GM19351 (cell line): ENCODE measurements at regions not wholly inside any gene's neighbourhood (a gene's known extent, or its start where the extent isn't known, plus 50 kb on each side); places are given as distances from the start of the nearest gene placed in this dataset.
"Not testable (repeated sequence)": the region's sequence is repeated elsewhere in the genome, so short reads cannot be mapped to it uniquely, and the experiment has no call there.

Experiments
- ATAC-seq: cut with Tn5 transposase; IDR thresholded peaks from one replicate; pipeline ENCODE4 v1.9.1; 2021; ENCODE audit warnings: mild to moderate bottlenecking, moderate library complexity; ENCODE audit not compliant: unreplicated experiment

DNA sequence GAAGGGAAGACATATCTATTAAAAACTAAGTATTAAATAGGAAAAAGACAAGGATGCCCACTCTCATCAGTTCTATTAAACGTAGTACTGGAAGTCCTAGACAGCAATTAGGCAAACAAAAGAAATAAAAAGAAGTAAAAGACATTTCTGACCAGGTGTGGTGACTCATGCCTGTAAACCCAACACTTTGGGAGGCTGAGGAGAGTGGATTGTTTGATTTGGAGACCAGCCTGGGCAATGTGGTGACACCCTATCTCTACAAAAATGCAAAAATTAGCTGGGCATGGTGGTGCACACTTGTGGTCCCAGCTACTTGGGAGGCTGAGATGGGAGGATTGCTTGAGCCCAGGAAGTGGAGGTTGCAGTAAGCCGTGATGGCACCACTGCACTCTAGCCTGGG is 1071.8 kb downstream of the FAT4 start:
- no peak for ATAC-seq

DNA sequence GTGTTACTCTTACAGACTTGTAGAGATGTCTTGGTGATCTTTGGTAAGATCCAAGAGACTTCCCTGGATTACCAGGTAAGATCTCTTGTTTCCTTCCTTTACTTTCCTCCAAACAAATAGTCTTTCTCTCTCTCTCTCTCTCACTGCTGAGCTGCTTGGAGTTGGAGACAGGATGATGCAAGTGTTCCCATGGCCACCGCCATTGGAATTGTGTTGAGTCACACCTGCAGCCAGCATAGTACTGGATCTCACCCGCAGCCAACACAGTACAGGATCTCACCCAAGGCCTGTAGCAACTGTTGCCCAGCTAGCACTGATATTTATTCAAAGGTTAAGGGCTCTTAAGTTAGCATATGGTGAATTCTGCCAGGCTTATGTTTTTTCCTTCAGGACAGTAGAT is 1080.9 kb downstream of the FAT4 start:
- no peak for ATAC-seq

DNA sequence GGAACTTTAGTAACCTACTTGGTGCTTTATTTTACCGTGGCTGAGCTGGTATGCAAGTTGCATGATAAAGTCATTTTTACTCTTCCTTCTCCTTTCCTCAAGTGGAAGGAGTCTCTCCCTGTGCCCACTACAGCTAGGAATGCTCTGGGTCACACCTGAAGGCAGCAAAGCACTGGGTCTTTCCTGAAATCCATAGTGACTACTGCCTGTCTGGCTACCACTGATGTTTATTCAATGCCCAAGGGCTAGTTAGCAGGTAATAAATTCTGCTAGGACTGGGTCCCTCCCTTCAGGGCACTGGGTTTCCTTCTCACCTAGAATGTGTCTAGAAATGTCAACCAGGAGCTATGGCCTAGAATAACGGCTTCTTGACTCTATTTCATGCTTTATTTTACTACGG is 1081.4 kb downstream of the FAT4 start:
- ATAC-seq, result no peak

DNA sequence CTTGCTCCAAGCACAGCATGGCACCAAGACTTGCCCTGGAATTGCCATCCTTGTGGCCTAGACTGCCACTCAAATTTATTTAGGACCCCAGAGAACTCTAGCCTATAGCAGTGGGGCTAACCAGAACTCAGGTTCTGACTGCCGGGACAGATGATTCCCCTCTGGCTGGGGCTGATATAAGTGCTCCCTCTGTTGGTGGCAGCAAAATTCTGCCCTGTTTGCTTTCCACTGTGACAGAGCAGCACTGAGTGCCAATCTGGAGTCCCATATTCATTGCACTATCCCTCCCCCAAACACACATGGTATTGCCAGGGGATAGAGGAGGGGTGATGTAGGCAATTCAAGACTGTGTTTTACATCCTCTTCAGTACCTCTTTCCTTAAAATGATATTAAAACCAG is 1081.9 kb downstream of the FAT4 start:
- no peak for ATAC-seq

DNA sequence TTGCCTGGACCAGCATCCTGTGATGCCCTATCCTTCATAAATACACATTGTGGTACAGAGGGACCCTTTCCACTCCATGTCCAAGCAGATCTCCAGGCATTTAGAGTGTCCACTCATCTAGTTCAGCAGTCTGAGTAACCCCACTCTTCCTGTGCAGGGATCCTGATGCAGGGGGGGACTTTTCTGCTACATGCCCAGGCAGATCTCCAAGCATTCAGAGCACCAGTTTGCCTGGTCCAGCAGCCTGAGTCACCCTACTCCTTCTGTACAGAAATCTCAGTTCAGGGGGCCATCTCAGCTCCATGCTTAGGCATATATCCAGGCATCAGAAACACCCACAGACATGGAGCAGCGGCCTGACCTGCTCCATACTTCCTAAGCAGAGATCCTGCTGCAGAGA is 1089.8 kb downstream of the FAT4 start:
- ATAC-seq, result no peak

DNA sequence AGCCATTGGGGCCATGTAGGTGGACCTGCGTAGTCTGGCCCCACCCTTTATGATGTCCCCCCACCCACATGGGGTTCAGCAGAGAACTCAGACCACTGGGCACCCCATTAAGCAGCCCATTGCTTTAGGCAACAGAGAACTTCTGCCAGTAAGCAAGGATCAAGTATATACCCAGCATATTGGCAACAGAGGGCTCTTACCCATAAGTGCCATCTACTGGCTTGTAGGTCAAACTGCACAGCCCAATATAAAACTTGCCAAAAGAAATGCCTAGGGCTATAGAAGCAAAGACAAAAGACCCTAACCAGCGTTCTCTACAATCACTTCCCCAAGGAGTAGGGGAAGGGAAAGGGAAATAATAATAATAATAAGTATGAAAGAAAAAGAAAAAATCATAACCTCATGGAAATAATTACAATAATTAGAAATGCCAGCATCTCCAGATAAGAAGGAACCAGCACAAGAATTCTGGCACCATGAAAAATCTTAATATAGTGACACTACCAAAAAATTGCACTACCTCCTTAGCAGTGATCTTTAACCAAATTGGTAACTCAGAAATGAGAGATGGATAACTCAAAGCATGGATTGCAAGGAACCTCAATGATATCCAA is 1090.7 kb downstream of the FAT4 start:
- peak; percentile 69 for ATAC-seq

DNA sequence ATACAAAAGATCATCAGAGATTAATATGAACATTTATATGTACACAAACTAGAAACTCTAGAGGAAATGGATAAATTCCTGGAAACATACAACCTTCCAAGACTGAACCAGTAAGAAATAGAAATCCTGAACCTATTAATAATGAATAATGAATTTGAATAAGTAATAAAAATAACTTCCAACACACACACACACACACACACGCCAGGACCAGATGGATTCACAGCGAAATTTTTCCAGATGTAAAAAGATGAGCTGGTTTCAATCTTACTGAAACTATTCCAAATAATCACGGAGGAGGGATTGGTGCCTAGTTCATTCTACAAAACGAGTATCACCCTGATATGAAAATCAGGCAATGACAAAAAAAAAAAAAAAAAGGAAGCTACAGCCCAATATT is 1095.0 kb downstream of the FAT4 start:
- no peak for ATAC-seq

DNA sequence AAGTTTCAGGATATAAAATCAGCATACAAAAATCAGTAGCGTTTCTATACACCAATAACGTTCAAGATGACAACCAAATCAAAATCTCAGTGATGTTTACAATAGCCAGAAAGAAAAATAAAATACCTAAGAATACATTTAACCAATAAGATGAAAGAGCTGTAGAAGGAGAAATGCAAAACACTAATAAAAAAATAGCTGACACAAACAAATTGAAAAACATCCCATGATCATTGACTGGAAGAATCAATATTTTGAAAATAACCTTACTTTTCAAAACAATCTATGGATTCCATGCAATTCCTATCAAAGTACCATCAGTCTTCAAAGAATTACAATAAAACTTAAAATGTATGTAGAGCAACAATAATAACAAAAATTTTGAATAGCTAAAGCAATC is 1096.3 kb downstream of the FAT4 start:
- ATAC-seq, result no peak

DNA sequence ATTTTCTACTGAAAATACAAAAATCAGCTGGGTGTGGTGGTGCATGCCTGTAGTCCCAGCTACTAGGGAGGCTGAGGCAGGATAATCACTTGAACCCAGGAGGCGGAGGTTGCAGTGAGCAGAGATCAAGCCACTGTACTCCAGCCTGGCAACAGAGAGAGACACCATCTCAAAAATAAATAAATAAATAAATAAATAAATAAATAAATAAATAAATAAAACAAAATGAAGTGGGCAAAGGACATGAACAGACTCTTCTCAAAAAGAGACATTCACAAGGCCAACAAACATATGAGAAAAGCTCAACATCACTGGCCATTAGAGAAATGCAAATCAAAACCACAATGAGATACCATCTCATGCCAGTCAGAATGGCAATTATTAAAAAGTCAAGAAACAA is 1097.6 kb downstream of the FAT4 start:
- ATAC-seq, result not testable (repeated sequence)

DNA sequence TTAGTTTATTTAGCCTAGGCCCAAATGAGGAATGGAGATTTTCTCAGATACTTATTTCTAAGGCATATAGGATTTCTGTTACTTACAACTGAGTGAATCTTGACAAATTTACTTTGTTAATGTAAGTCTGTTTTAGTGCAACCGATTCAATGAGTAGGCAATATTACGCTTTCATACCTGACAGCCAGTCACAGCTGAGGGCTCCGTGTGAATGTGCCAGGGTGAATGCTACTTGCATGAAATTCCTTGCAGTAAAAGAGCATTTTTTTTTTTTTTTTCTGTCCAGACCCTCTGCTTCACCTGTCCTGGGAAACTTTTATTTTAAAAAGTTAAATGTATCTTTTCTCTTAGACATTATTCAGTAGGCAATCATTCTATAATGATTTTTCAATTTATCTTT is 1100.0 kb downstream of the FAT4 start:
- no peak for ATAC-seq

DNA sequence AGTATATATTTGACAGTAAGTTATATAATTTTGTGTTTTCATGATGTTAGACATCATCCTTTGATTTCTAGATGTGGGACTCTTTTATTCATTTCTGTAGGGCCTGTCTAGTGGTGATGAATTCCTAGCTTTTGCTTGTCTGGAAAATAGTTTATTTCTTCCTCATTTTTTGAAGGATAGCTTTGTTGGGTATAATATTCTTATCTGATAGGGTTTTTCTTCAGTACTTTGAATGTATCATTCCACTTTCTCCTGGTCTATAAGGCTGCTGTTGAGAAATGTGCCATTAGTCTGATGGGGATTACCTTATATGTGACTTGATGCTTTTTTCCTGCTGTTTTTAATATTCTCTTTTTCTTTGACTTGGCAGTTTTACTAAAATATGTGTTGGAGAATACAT is 1104.5 kb downstream of the FAT4 start:
- no peak for ATAC-seq

DNA sequence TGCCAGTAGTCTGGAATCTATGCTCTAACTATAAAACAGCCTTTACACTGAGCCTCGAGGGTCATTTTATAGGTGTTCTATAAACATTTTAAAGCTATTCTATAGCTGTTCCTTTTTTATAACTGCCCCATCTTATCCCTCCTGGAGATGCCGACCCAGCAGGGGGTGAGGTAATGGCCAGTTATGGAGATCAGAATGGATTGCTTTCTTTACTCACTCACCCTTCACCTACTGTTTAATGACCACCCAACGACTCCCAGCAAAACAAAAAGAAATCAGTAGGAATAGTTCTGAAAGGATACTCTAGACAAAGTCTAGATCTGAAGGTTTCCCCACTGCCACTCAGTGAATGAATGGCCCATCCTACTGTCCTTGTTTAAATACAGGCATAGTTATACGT is 1113.1 kb downstream of the FAT4 start:
- ATAC-seq, result no peak

DNA sequence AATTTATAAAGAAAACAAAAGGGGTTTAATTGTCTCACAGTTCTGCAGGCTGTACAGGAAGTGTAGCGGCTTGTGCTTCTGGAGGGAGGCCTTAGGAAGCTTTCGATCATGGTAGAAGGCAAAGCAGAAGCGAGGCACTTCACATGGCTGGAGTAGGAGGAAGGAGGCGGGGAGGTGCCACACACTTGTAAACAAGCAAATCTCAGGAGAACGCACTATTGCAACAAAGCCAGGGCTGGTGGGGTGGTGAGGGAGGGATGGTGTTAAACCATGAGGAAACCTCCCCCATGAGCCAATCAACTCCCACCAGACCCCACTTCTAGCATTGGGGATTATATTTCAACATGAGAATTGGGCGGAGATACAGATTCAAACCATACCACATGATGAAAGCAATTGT is 1116.3 kb downstream of the FAT4 start:
- no peak for ATAC-seq

DNA sequence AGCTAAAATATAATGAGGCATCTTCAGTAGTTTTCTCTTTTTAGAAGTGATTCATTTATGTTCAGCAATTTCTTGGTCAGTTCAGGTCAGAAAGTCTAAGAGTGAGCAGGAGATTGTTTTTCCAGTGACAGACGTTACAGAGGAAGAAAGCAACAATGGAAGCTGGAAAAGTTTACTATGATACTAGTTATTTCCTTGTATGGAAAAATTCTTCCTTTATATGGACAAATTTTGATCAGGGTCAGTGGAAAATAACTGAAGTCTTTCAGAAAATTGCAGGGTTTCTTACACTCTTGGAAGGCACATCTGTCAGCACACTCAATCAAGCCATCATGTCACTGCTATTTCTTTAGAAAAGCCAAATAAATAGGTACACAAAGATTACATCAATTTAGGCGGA is 1120.7 kb downstream of the FAT4 start:
- ATAC-seq, result no peak

DNA sequence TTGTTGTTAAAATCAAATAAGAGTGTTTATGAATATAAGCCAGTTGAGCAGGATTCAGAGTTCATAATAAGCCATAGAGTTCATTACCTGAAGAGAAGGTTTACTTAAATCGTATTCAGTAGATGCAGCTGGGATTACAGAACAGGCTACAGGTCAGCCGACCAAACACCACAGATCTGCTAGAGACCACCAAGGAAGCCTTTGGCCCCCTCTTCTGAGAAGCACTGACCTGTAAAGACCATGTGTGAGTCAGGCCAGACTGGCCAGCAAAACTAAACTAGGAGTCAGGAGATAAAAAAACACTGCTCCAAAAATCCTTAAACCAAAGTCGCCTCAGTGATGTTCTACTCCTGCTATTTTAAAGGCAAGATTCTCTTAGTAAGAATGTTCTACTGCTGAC is 1125.5 kb downstream of the FAT4 start:
- ATAC-seq, result no peak

DNA sequence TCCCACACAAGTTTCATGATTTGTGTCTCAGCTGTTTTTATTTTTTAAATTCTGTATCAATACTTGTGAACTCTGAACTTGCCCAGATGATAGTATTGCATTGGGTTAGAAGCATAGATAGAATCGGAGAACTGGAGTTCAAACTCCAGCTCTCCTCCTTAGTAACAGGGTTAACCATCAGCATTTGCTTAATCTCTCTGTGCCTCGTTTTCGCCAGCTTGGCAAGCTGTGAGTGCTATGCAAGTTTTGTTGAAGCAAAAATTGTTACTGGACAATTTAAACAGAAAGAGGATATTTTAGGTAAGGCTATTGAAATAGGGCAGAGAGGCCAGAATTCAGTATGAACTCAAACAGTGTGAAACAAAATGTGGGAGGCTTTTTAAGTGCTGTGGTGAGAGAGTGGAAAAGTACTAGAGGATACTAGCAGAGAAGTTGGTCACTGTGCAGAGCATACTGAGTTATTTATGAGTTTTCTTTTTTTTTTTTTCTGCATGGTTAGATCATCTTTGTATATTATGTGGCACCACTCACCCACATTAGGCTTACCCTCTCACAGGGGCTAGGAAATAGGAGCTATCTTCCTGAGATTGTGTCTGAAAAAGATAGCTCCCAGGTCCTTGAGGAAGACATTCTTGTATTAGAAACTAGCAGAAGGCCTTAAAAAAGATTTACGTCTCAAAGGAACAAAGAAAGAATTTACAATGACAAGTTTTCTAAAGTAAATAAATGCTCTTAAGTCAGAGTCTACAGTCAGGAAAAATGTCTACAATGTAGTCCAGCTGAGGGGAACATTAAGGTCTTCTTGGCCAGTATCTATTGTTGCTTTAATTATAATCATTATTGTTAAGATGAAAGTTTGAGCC is 1126.6 kb downstream of the FAT4 start:
- ATAC-seq, result no peak

DNA sequence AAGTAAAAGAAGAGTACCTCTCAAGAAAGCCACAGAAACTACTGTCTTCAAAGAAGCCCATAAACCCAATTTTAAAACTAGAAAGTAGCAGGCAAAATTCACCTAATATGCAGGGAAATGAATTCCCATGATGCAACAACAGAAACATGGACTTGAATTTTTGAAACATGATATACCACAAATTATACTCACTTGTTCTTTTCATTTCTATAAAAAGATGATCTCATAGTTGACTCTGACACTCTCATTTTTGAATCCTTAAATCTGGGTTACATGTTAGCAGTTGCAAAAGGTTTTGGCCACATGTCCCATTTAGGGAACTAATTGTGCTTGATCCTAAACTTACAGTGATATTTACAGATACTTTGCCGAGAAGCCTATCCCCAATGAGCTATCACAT is 1130.8 kb downstream of the FAT4 start:
- ATAC-seq, result no peak

DNA sequence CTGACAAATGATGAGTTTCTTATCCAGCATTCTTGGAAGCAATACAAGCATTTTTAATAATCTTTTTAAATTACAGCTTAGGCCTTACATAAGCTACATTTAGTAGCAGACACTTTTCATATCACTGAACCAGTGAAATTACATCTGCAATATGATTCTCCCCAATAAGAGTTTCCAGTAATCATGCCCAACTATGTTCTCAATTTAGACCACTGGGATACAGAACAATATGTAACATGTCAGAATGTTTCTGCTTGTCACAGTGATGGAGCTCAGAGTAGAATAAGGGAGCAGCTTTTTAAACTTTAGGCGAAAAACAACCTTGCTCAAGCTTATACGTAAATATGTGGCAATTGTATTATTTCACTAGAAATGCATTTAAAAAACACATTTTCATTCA is 1132.2 kb downstream of the FAT4 start:
- ATAC-seq, result no peak

DNA sequence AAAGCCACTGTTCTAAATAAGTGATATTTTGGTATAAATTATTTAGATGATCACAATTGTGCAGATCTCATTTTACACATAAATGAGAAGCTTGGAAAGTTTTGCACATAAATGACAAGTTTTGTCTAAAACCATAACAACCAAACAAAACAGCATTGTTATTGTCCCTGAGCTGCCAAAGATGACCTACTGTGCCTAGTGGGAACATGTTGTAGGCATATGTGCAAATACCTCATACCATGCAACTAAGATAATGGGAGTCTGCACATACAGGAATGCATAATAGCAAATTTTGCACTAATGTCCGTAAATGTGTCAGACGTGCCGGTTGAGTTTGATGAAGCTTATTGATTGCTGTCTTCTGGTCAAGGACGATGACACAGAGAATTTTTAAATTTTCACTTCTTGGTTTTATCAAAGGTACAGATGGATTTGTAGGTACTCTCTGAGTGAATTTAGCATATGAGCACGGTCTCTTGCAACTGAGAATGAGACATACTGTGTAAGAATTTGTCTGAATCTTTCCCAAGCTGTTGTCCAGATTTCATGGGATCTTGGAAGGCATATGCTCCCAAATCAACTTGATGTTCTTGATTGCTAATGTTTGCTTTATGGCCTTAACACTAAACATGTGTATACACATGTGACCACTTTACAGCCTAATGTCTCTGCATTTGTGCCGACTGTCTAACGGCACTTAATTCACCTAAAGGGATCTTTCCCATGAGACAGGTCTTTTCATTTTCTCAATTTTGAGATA is 1133.5 kb downstream of the FAT4 start:
- ATAC-seq, result no peak

DNA sequence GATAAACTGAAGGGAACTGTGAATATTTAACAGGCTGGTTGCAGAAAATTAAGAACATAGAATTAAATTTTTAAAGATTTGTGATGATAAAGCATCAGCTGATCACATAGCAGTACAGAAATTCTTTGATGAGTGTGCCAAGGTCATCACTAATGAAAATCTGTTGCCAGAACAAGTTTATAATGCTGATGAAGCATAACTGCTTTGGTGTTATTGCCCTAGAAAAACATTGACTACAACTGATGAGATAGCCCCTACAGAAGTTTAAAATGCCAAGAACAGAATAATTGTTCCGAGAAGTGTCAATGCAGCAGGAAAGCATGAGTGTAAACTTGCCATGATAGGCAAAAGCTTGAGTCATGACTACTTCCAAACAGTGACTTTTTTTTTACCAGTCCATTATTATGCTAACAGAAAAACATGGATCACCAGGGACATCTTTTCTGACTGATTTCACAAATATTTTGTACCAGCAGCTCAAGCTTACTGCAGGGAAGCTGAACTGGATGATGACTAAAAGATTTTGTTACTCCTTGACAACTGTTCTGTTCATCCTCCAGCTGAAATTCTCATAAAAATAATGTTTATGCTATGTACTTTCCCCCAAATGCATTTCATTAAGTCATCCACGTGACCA is 1136.6 kb downstream of the FAT4 start:
- no peak for ATAC-seq

DNA sequence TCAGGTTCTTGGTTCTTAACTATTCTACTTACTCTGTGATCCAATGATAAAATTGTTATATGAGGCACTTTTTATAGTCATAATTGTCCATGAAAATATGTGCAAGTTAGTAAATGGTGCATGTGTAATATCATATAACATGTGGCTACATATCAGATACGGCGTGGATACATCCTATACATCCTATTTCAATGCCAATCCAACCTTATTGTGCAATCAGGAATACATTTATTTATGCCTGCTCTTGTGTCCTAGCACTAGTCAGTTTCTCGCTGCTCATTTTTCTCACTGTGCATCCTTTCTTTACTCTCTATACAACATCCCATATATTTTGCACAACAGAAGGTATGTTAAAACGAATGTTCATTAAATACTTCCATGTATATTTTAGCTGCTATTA is 1141.1 kb downstream of the FAT4 start:
- no peak for ATAC-seq

DNA sequence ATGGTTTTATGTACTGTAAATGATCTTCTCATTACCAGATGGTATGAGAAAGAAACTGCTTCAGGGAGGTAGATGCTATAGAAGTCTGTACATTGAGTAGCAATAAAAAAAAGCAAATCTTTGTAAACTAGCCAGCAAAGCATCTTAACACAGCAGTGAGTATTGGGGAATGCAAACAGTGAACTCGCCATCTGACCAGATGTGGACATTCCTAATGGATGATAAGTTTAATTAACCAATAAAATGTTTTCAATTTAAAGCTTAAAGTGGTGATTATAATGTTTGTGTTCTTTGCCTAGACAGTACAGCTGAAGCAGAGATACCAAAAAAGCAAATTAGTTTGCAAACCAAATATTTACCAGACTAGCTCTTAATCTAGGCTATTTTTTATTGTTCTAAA is 1144.2 kb downstream of the FAT4 start:
- no peak for ATAC-seq
